Activated CD8-positive, alpha-beta T cell treated with anti-CD3 and anti-CD28 coated beads for 36 hours (primary cell): ENCODE measurements at regions not wholly inside any gene's neighbourhood (a gene's known extent, or its start where the extent isn't known, plus 50 kb on each side); places are given as distances from the start of the nearest gene placed in this dataset.

ENCODE experiments used
- ATAC-seq: fragments of 200-7000 bp; cut with Tn5 transposase; one replicate; pipeline ENCODE4 v1.10.0; 2021; ENCODE audit warnings: mild to moderate bottlenecking, moderate library complexity
- CTCF ChIA-PET: fragments of 350-600 bp; sonication (Branson Sonifier 250); formaldehyde crosslinking; loops from one replicate; lab custom pipeline; 2021; ENCODE audit warnings: antibody characterized with exemption; lab: Charles Lee
- POLR2A ChIA-PET: fragments of 350-600 bp; sonication (Branson Sonifier 250); formaldehyde crosslinking; loops from one replicate; lab custom pipeline; 2021; ENCODE audit warnings: antibody characterized with exemption; lab: Charles Lee
- DNase-seq: peaks from one replicate; pipeline ENCODE4 v3.0.0-alpha.2; 2020
- H3K27ac Mint-ChIP-seq: one replicate; pipeline ENCODE4 v1.8.0; 2021; ENCODE audit warnings: mild to moderate bottlenecking, mixed read lengths
- H3K27me3 Mint-ChIP-seq: one replicate; pipeline ENCODE4 v1.8.0; 2021; ENCODE audit warnings: mixed read lengths
- H3K36me3 Mint-ChIP-seq: one replicate; pipeline ENCODE4 v1.8.0; 2021; ENCODE audit warnings: low read depth, mixed read lengths
- H3K4me1 Mint-ChIP-seq: one replicate; pipeline ENCODE4 v1.8.0; 2021; ENCODE audit warnings: low read depth, mixed read lengths
- H3K4me3 Mint-ChIP-seq: one replicate; pipeline ENCODE4 v1.8.0; 2021; ENCODE audit warnings: mild to moderate bottlenecking, moderate library complexity, mixed read lengths
- H3K9me3 Mint-ChIP-seq: one replicate; pipeline ENCODE4 v1.8.0; 2021; ENCODE audit warnings: mixed read lengths
- CTCF ChIP-seq: fragments of 200-600 bp; IDR thresholded peaks from one replicate; pipeline ENCODE4 v1.8.0; 2022; ENCODE audit warnings: antibody characterized with exemption, mild to moderate bottlenecking
- intact Hi-C: fragments of 100-400 bp; cut with micrococcal nuclease; formaldehyde crosslinking; loops from one replicate; pipeline ENCODE4 v1.10.0; 2022

- ChIA-PET CTCF (interaction anchor here (0.6 to 4.5 kb wide), 52 partner anchors 9 to 593 kb away, joined by 3 to 43 read pairs (median 4); no protein-coding TSS in a partner anchor), POLR2A (interaction anchor here (0.8 kb wide), 1 partner anchor 179 kb away, joined by 3 read pairs; no protein-coding TSS in a partner anchor)
- H3K27me3 Mint-ChIP-seq: peaks cover 1% of the 10 kb centered on the region
- peak overlapping the region; percentile 5 for H3K27ac Mint-ChIP-seq
- H3K36me3 Mint-ChIP-seq: no peaks in the 10 kb centered on the region
- H3K4me3 Mint-ChIP-seq: peak overlapping the region; percentile 73
- H3K9me3 Mint-ChIP-seq: no peaks in the 10 kb centered on the region
- DNase-seq (peak; percentile 79), ATAC-seq (peak; percentile 79)
- peaks cover 5% of the 10 kb centered on the region for H3K4me1 Mint-ChIP-seq
- TF ChIP-seq CTCF: peak; percentile 93
- intact Hi-C loops: loop anchor here (2.0 to 5.0 kb wide), 4 partner anchors 345 to 574 kb away; no protein-coding TSS in a partner anchor
These were observed 99.5 kb upstream of the STK39 start for GRCh38 chr2:168346725-168347477.

GRCh38 chr2:168348076-168348475 is 100.7 kb upstream of the STK39 start:
- POLR2A ChIA-PET: no interaction called here
- peaks cover 2% of the 10 kb centered on the region for H3K9me3 Mint-ChIP-seq
- peaks cover 1% of the 10 kb centered on the region for H3K27me3 Mint-ChIP-seq
- ATAC-seq (peak; percentile 64), DNase-seq (peak; percentile 27)
- H3K4me3 Mint-ChIP-seq: no peak overlapping the region
- CTCF ChIA-PET: interaction anchor here (0.8 to 4.5 kb wide), 12 partner anchors 9 to 573 kb away, joined by 3 to 43 read pairs (median 5); no protein-coding TSS in a partner anchor
- peak; percentile 48 for TF ChIP-seq CTCF
- peaks cover 5% of the 10 kb centered on the region for H3K4me1 Mint-ChIP-seq
- intact Hi-C loops: loop anchor here (5.0 kb wide), 2 partner anchors 344 to 359 kb away; no protein-coding TSS in a partner anchor
- H3K27ac Mint-ChIP-seq: no peak overlapping the region
- no peaks in the 10 kb centered on the region for H3K36me3 Mint-ChIP-seq

- DNase-seq (no peak), ATAC-seq (no peak)
- intact Hi-C loops: no loop called here
- peaks cover 8% of the 10 kb centered on the region for H3K9me3 Mint-ChIP-seq
- H3K4me3 Mint-ChIP-seq: no peak overlapping the region
- no peaks in the 10 kb centered on the region for H3K27me3 Mint-ChIP-seq
- peaks cover 15% of the 10 kb centered on the region for H3K4me1 Mint-ChIP-seq
- H3K27ac Mint-ChIP-seq: no peak overlapping the region
- TF ChIP-seq CTCF: no peak
- CTCF ChIA-PET: interaction anchor here (1.3 kb wide), 1 partner anchor 10 kb away, joined by 3 read pairs; no protein-coding TSS in a partner anchor
- POLR2A ChIA-PET: interaction anchor here (0.7 kb wide), 1 partner anchor 81 kb away, joined by 4 read pairs; no protein-coding TSS in a partner anchor
- H3K36me3 Mint-ChIP-seq: no peaks in the 10 kb centered on the region
These were observed 103.0 kb upstream of the STK39 start for GRCh38 chr2:168350380-168350779.

- H3K27me3 Mint-ChIP-seq: no peaks in the 10 kb centered on the region
These were observed 102.8 kb upstream of the CERS6 start for GRCh38 chr2:168353251-168353650.

More at GRCh38 chr2:168353251-168353650, 102.8 kb upstream of the CERS6 start:
- no peak for TF ChIP-seq CTCF
- intact Hi-C loops: no loop called here
- H3K9me3 Mint-ChIP-seq: peaks cover 8% of the 10 kb centered on the region
- ATAC-seq: no peak
- CTCF ChIA-PET: interaction anchor here (0.9 to 1.0 kb wide), 2 partner anchors 16 to 406 kb away, joined by 3 read pairs; no protein-coding TSS in a partner anchor
- DNase-seq: no peak
- H3K4me3 Mint-ChIP-seq: no peak overlapping the region
- peaks cover 21% of the 10 kb centered on the region for H3K4me1 Mint-ChIP-seq
- POLR2A ChIA-PET: no interaction called here
- no peaks in the 10 kb centered on the region for H3K36me3 Mint-ChIP-seq
- no peak overlapping the region for H3K27ac Mint-ChIP-seq
